Testis (tissue), 2 donors: ENCODE measurements at regions not wholly inside any gene's neighbourhood (a gene's known extent, or its start where the extent isn't known, plus 50 kb on each side); places are given as distances from the start of the nearest gene placed in this dataset.

Experiments
- CTCF ChIP-seq, 3 experiments: fragments of 450-650 bp in 2 of 3; fragments of 200-600 bp in 1 of 3; sonication (generic) in 1 of 3; IDR thresholded peaks; one replicate each; pipeline ENCODE4 v1.5.1; 2016 to 2019; ENCODE audit warnings: antibody characterized with exemption in 3 of 3, mild to moderate bottlenecking in 2 of 3, moderate library complexity in 1 of 3
- POLR2A ChIP-seq: fragments of 450-650 bp; IDR thresholded peaks from one replicate; pipeline ENCODE4 v1.6.1; 2017; ENCODE audit warnings: antibody characterized with exemption, mild to moderate bottlenecking, moderate library complexity

DNA sequence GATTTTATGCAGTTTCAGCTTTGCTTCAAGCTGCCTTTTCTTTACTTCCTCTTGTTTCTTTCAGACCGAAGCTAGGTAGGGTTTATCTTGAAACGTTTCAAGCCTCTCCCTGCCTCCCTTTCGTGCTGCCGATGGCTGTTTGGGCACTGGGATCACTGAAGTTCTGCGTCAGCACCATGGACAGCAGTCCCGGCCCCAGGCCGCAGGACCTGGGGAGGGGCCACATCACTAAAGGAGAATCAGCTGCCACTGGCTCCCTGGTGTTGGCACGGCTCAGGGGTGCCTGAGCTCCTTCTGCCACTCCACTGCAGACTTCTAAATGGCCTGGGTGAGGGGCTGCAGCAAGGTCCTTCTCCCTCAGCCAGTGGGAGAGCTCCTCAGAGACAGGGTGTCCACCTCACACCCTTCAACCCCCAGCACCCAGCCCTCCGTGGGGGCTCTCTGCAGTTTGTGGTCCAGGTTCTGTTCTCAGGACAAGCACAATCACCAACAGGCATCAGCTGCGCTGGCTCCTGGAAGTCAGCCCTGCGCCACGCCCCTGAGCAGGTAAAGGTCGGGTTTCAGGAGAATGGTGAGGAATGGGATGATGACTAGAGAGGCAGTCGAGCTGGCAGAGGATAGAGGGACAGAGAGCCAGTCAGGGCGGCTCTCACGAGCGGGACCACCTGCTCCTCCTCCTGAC lies 387.2 kb downstream of the TCERG1L start:
- TF ChIP-seq CTCF (IDR thresholded peaks at IDR 0.05) (no peak), POLR2A (no peak)
